ENCODE measurements at regions not wholly inside any gene's neighbourhood (a gene's known extent, or its start where the extent isn't known, plus 50 kb on each side); places are given as distances from the start of the nearest gene placed in this dataset.

- TF ChIP-seq CTCF (IDR thresholded peaks at IDR 0.05; ENCODE audit: insufficient read depth, low read length) (no peak), POLR2AphosphoS5 (IDR thresholded peaks at IDR 0.05; ENCODE audit: low read depth) (no peak)
Measured at GRCh38 chr4:42265782-42266602, 113.5 kb upstream of the BEND4 start.
